ENCODE measurements at regions not wholly inside any gene's neighbourhood (a gene's known extent, or its start where the extent isn't known, plus 50 kb on each side); places are given as distances from the start of the nearest gene placed in this dataset.

GRCh38 chr12:112599871-112600270 is 181.1 kb downstream of the PTPN11 start:
- no peak for TF ChIP-seq REST (IDR thresholded peaks at IDR 0.05; ENCODE audit: insufficient replicate concordance, low read depth)
- TF ChIP-seq CTCF (IDR thresholded peaks at IDR 0.05; ENCODE audit: insufficient read depth, low read length) = no peak
- TF ChIP-seq GABPA (IDR thresholded peaks at IDR 0.05; ENCODE audit: low read depth) = no peak
- no peak for TF ChIP-seq POLR2AphosphoS5 (IDR thresholded peaks at IDR 0.05; ENCODE audit: low read depth)
- TF ChIP-seq SPI1 (IDR thresholded peaks at IDR 0.05; ENCODE audit: borderline replicate concordance, low read depth) = no peak
